ENCODE measurements at regions not wholly inside any gene's neighbourhood (a gene's known extent, or its start where the extent isn't known, plus 50 kb on each side); places are given as distances from the start of the nearest gene placed in this dataset.
"Not testable (repeated sequence)": the region's sequence is repeated elsewhere in the genome, so short reads cannot be mapped to it uniquely, and the experiment has no call there.

GRCh38 chr11:56842814-56843794 is 94.6 kb upstream of the OR9G4 start:
- Histone ChIP-seq H3K9me3 (no peaks in the 10 kb centered on the region), H3K36me3 (no peaks in the 10 kb centered on the region), H3K4me3 (no peak overlapping the region), H3K4me1 (peaks cover 0 to 4% (median 0%) of the 10 kb centered on the region in 9 donors), H3K27ac (no peak overlapping the region), H3K27me3 (peaks cover 0 to 12% (median 0%) of the 10 kb centered on the region in 7 donors)
- intact Hi-C loops (cut with DNase I) = loop anchor here in 9 of 10 donors (1.0 to 10.0 kb wide), 8 partner anchors 272 to 432 kb away; no protein-coding TSS in a partner anchor
- no peak for TF ChIP-seq CTCF (IDR thresholded peaks at IDR 0.05)
- 58 to 79% methylated on average over 5 of the region's 5 CpGs for WGBS, 2 donors
- ATAC-seq (no peak), DNase-seq (no peak)

GRCh38 chr11:56841210-56841810 is 92.8 kb upstream of the OR9G4 start:
- peaks cover 0 to 4% (median 0%) of the 10 kb centered on the region in 9 donors for H3K4me1 ChIP-seq
- DNase-seq (peak in 1 of 2 donors; percentile 40), ATAC-seq (peak in 3 of 8 donors; percentile 35 to 75 (median 53))
- no peaks in the 10 kb centered on the region for H3K36me3 ChIP-seq
- peaks cover 0 to 9% (median 0%) of the 10 kb centered on the region in 7 donors for H3K27me3 ChIP-seq
- no peak overlapping the region for H3K4me3 ChIP-seq
- intact Hi-C loops (cut with DNase I) = loop anchor here in 9 of 10 donors (1.0 to 10.0 kb wide), 9 partner anchors 273 to 433 kb away; no protein-coding TSS in a partner anchor
- WGBS, 2 donors = 17 to 20% methylated on average over 8 of the region's 8 CpGs
- H3K27ac ChIP-seq = no peak overlapping the region
- peak; percentile 45 to 81 (median 70) for TF ChIP-seq CTCF (IDR thresholded peaks at IDR 0.05)
- H3K9me3 ChIP-seq = no peaks in the 10 kb centered on the region

GRCh38 chr11:56827357-56827756 is 78.9 kb upstream of the OR9G4 start:
- ATAC-seq; intact Hi-C loops (cut with DNase I); H3K4me3 ChIP-seq; DNase-seq; H3K4me1 ChIP-seq; H3K36me3 ChIP-seq; H3K27ac ChIP-seq; H3K27me3 ChIP-seq: not testable (repeated sequence)
- H3K9me3 ChIP-seq = peaks cover 0 to 26% (median 9%) of the 10 kb centered on the region in 11 donors
- WGBS, 2 donors = 63 to 72% methylated on average over 5 of the region's 5 CpGs

- H3K4me1 ChIP-seq = no peaks in the 10 kb centered on the region
Observed at GRCh38 chr11:56819916-56820315, 71.4 kb upstream of the OR9G4 start.

More at GRCh38 chr11:56819916-56820315, 71.4 kb upstream of the OR9G4 start:
- DNase-seq (no peak), ATAC-seq (no peak)
- Histone ChIP-seq H3K9me3 (no peaks in the 10 kb centered on the region), H3K36me3 (no peaks in the 10 kb centered on the region), H3K27ac (no peak overlapping the region), H3K27me3 (peaks cover 0 to 8% (median 0%) of the 10 kb centered on the region in 7 donors), H3K4me3 (no peak overlapping the region)
- no peak for TF ChIP-seq CTCF (IDR thresholded peaks at IDR 0.05)
- WGBS, 2 donors = 57 to 77% methylated on average over 2 of the region's 2 CpGs
- intact Hi-C loops (cut with DNase I) = no loop called here

All from heart right ventricle (tissue), 16 donors.